Right atrium auricular region (tissue), 2 donors: ENCODE measurements at regions not wholly inside any gene's neighbourhood (a gene's known extent, or its start where the extent isn't known, plus 50 kb on each side); places are given as distances from the start of the nearest gene placed in this dataset.

Experiments
- DNase-seq: peaks from one replicate; pipeline ENCODE4 v3.0.0-alpha.2; 2019; ENCODE audit warnings: low spot score
- H3K27ac ChIP-seq, 2 donors: fragments of 200-600 bp; sonication (generic); 1 replicate in 1 of 2; 2 replicates in 1 of 2; pipeline ENCODE4 v1.5.1; 2016 to 2019
- H3K27me3 ChIP-seq, 2 donors: fragments of 200-600 bp; sonication (generic); one replicate each; pipeline versions ENCODE4 v1.5.1 to v1.6.0; 2017 to 2019
- H3K36me3 ChIP-seq: fragments of 200-600 bp; sonication (generic); one replicate; pipeline ENCODE4 v1.5.1; 2016
- H3K4me1 ChIP-seq, 2 donors: fragments of 200-600 bp; sonication (generic); one replicate each; pipeline versions ENCODE4 v1.5.1 to v1.6.0; 2017 to 2019
- H3K4me3 ChIP-seq, 2 donors: fragments of 200-600 bp; sonication (generic); 1 replicate in 1 of 2; 2 replicates in 1 of 2; pipeline ENCODE4 v1.5.1; 2017 to 2019; ENCODE audit warnings: mild to moderate bottlenecking in 1 of 2, moderate library complexity in 1 of 2
- H3K9me3 ChIP-seq, 2 donors: fragments of 200-600 bp; sonication (generic); one replicate each; pipeline ENCODE4 v1.5.1; 2019
- TF ChIP-seq, protein P1 (sequence below), 2 donors: fragments of 200-600 bp; sonication (generic); IDR thresholded peaks; one replicate each; pipeline ENCODE4 v1.5.1; 2019; ENCODE audit warnings: antibody characterized with exemption in 2 of 2

DNA sequence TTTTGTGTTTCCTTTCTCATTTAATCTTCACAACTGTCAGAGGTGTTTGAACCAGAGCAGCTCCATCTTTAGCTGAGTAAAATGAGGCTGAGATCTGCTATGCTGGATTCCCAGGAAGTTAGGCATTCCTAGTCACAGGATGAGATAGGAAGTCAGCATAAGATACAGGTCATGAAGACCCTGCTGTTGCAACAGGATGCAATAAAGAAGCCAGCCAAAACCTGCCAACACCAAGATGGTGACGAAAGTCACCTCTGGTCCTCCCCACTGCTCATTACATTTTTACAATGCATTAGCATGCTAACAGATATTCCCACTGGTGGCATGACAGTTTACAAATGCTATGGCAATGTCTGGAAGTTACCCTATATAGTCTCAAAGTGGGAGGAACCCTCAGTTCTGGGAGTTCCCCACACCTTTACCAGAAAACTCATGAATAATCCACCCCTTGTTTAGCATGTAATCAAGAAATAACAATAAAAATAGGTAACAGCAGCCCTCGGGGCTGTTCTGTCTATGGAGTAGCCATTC is 262.2 kb upstream of the FERMT1 start:
- H3K27ac ChIP-seq: no peak overlapping the region
- H3K4me1 ChIP-seq: no peaks in the 10 kb centered on the region
- no peaks in the 10 kb centered on the region for H3K9me3 ChIP-seq
- H3K36me3 ChIP-seq: no peaks in the 10 kb centered on the region
- no peak overlapping the region for H3K4me3 ChIP-seq
- no peak for DNase-seq
- TF ChIP-seq, protein P1, sequence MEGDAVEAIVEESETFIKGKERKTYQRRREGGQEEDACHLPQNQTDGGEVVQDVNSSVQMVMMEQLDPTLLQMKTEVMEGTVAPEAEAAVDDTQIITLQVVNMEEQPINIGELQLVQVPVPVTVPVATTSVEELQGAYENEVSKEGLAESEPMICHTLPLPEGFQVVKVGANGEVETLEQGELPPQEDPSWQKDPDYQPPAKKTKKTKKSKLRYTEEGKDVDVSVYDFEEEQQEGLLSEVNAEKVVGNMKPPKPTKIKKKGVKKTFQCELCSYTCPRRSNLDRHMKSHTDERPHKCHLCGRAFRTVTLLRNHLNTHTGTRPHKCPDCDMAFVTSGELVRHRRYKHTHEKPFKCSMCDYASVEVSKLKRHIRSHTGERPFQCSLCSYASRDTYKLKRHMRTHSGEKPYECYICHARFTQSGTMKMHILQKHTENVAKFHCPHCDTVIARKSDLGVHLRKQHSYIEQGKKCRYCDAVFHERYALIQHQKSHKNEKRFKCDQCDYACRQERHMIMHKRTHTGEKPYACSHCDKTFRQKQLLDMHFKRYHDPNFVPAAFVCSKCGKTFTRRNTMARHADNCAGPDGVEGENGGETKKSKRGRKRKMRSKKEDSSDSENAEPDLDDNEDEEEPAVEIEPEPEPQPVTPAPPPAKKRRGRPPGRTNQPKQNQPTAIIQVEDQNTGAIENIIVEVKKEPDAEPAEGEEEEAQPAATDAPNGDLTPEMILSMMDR (IDR thresholded peaks at IDR 0.05): no peak
- H3K27me3 ChIP-seq: no peaks in the 10 kb centered on the region

DNA sequence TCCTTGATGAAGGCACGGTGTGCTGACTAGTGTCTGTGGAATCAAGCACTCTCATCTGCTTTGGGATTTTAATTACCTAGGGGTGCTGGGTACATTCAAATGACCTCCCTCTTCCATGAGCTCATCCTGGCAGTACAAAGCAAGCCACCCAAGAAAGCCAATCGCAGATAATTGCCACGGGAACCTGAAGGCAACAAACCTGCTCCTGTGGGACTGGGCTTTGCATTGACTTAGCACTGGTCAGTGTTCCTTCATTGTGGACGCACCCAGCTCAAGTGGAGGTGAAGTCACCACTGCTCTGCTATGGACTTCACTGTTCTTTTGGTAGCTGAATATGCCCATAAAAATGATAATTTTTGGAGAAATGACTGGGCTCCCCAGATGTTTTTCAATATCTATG is 261.6 kb upstream of the FERMT1 start:
- H3K36me3 ChIP-seq: no peaks in the 10 kb centered on the region
- H3K9me3 ChIP-seq: no peaks in the 10 kb centered on the region
- H3K4me1 ChIP-seq: no peaks in the 10 kb centered on the region
- TF ChIP-seq, protein P1 (IDR thresholded peaks at IDR 0.05): no peak
- H3K27ac ChIP-seq: no peak overlapping the region
- DNase-seq: no peak
- no peaks in the 10 kb centered on the region for H3K27me3 ChIP-seq
- H3K4me3 ChIP-seq: no peak overlapping the region

DNA sequence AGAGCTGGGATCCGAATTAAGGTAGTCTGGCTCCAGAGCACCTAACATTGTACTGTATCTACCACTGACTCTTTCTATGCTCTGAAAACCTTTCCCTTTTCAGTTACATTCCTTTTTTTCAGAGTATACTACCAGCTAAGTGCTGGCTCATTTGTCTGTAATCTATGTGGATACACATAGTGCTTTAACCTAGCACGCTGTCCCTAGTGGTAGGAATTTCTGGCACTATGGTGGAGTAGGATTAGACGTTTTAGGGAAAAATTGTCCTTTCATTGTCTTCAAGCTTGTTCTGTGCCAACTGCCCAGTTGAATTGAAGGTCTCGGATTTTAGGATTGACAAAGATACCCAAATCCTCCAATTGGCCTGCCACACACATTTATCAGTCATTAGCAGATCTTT is 259.1 kb upstream of the FERMT1 start:
- H3K36me3 ChIP-seq: no peaks in the 10 kb centered on the region
- TF ChIP-seq, protein P1 (IDR thresholded peaks at IDR 0.05): peak in 1 of 2 donors; percentile 48

DNA sequence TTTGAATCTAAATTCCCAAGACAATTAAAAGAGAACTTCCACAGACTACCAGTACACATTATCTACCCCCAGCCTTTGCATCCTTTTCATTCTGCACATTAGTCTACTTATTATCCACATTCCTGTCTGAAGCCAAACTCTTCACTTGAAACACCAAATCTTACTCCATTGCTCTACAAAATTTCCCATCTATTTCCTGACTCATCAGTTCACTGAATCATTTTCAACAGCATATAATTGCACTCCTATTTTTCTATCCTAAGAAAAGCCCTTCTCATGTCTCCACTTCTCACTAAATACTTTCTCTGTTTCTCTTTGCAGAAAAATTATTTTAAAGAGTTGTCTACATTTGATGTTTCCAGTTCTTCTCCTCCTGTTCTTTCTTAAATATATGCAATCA is 239.4 kb upstream of the FERMT1 start:
- H3K27me3 ChIP-seq: no peaks in the 10 kb centered on the region
- H3K4me3 ChIP-seq: no peak overlapping the region
- H3K36me3 ChIP-seq: no peaks in the 10 kb centered on the region
- TF ChIP-seq, protein P1 (IDR thresholded peaks at IDR 0.05): no peak
- H3K4me1 ChIP-seq: no peaks in the 10 kb centered on the region
- no peaks in the 10 kb centered on the region for H3K9me3 ChIP-seq
- no peak overlapping the region for H3K27ac ChIP-seq
- no peak for DNase-seq

More for the DNA sequence above, 259.1 kb upstream of the FERMT1 start:
- Histone ChIP-seq H3K27me3 (no peaks in the 10 kb centered on the region), H3K9me3 (no peaks in the 10 kb centered on the region), H3K4me3 (no peak overlapping the region), H3K4me1 (no peaks in the 10 kb centered on the region), H3K27ac (no peak overlapping the region)
- no peak for DNase-seq

DNA sequence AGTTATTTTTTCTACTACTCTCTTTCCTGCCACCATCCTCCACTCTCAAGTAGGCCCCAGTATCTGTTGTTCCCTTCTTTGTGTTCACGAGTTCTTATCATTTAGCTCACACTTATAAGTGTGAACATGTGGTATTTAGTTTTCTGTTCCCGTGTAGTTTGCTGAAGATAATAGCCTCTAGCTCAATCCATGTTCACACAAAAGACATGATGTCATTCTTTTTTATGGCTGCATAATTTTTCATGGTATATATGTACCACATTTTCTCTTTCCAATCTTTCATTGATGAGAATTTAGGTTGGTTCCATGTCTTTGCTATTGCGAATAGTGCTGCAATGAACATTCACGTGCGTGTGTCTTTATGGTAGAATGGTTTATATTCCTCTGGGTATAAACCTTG is 237.9 kb upstream of the FERMT1 start:
- no peak overlapping the region for H3K4me3 ChIP-seq
- H3K36me3 ChIP-seq: no peaks in the 10 kb centered on the region
- DNase-seq: no peak
- no peaks in the 10 kb centered on the region for H3K4me1 ChIP-seq
- no peaks in the 10 kb centered on the region for H3K27me3 ChIP-seq
- TF ChIP-seq, protein P1 (IDR thresholded peaks at IDR 0.05): no peak
- no peaks in the 10 kb centered on the region for H3K9me3 ChIP-seq
- no peak overlapping the region for H3K27ac ChIP-seq

DNA sequence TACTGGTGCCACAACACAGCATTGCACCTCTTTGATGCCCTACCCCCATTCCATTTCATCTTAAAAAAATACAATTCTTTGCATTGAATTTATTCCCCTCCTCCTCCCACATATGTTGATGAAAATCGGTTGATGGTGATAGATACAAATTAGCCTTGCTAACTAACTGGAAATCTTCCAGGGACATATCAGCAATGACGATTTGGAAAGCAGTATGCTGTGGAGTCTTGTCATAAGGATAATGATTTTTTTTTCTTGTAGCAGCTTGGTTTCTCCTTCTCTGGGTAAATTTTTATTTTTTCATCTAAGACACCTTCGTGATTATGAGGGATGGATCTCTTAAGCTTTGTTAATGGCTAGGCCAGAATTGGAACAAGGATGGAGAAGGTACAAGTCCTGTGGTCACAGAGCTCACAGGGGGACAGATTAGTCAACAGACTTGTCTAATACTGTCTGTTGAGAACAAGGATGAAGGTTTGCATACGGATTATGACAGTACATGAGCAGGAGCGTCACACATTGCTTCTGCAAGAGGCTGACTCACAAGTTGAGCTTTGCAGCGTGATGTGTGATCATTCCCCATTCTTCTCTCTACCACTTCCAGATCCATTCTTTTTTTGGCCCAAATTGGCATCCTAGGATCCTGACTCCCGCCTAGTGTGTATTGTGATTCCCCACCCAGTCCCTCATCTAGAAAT is 233.1 kb upstream of the FERMT1 start:
- Histone ChIP-seq H3K4me1 (no peaks in the 10 kb centered on the region), H3K4me3 (no peak overlapping the region), H3K9me3 (no peaks in the 10 kb centered on the region), H3K27me3 (no peaks in the 10 kb centered on the region), H3K27ac (no peak overlapping the region), H3K36me3 (no peaks in the 10 kb centered on the region)
- TF ChIP-seq, protein P1 (IDR thresholded peaks at IDR 0.05): no peak
- DNase-seq: no peak
